ENCODE measurements at regions not wholly inside any gene's neighbourhood (a gene's known extent, or its start where the extent isn't known, plus 50 kb on each side); places are given as distances from the start of the nearest gene placed in this dataset.

GRCh38 chr10:33710006-33710405 lies 375.5 kb upstream of the NRP1 start:
- TF ChIP-seq, protein P1, sequence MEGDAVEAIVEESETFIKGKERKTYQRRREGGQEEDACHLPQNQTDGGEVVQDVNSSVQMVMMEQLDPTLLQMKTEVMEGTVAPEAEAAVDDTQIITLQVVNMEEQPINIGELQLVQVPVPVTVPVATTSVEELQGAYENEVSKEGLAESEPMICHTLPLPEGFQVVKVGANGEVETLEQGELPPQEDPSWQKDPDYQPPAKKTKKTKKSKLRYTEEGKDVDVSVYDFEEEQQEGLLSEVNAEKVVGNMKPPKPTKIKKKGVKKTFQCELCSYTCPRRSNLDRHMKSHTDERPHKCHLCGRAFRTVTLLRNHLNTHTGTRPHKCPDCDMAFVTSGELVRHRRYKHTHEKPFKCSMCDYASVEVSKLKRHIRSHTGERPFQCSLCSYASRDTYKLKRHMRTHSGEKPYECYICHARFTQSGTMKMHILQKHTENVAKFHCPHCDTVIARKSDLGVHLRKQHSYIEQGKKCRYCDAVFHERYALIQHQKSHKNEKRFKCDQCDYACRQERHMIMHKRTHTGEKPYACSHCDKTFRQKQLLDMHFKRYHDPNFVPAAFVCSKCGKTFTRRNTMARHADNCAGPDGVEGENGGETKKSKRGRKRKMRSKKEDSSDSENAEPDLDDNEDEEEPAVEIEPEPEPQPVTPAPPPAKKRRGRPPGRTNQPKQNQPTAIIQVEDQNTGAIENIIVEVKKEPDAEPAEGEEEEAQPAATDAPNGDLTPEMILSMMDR (conservative IDR thresholded peaks at IDR 0.05; ENCODE audit: low read depth, low read length): no peak
- DNase-seq (ENCODE audit: low read depth): no peak
- H3K4me3 ChIP-seq (ENCODE audit: low read depth, low read length): no peak overlapping the region

DNA sequence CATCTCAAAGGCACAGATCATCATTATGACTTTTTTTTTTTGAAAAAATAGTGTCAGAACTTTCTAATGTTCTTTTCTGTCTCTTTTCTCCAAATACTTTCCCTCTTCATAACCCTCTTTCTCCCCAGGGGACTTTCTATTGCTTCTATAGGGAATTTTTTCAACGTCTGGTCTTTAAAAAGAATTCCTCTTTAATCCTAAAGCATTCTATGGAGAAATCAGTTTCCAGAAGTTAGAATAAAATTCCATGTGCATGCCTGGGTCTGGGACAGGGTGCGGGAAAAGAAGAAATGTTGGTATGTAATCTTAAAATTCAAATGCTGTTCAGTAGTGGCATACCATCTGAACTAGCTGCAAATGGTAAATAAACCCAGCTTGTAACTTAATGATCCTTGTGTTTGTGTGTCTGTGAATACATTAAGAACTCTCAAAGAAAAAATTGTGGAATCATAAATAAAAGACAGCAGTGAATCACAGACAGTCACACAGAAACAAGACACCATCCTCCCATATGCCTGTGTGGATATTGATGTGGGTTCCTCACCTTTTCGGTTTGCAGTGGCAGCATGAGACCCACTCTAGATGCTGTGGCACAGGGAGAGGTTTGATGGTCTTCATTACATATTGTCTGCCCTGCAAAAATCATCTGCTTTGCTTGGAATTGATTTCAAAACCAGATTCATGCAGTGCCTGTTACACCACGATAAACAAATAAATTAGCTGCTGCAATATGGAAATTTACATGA lies 374.7 kb upstream of the NRP1 start:
- no peak for DNase-seq (ENCODE audit: low read depth)
- no peak overlapping the region for H3K4me3 ChIP-seq (ENCODE audit: low read depth, low read length)
- TF ChIP-seq, protein P1 (conservative IDR thresholded peaks at IDR 0.05; ENCODE audit: low read depth, low read length): no peak

- TF ChIP-seq, protein P1 (conservative IDR thresholded peaks at IDR 0.05; ENCODE audit: low read depth, low read length): no peak
- DNase-seq (ENCODE audit: low read depth): no peak
Observed at GRCh38 chr10:33708561-33708960, 374.1 kb upstream of the NRP1 start.

GRCh38 chr10:33706746-33707145 lies 372.3 kb upstream of the NRP1 start:
- TF ChIP-seq, protein P1 (conservative IDR thresholded peaks at IDR 0.05; ENCODE audit: low read depth, low read length): no peak
- peak; percentile 33 for DNase-seq (ENCODE audit: low read depth)
- H3K4me3 ChIP-seq (ENCODE audit: low read depth, low read length): no peak overlapping the region

More at GRCh38 chr10:33708561-33708960, 374.1 kb upstream of the NRP1 start:
- no peak overlapping the region for H3K4me3 ChIP-seq (ENCODE audit: low read depth, low read length)

DNA sequence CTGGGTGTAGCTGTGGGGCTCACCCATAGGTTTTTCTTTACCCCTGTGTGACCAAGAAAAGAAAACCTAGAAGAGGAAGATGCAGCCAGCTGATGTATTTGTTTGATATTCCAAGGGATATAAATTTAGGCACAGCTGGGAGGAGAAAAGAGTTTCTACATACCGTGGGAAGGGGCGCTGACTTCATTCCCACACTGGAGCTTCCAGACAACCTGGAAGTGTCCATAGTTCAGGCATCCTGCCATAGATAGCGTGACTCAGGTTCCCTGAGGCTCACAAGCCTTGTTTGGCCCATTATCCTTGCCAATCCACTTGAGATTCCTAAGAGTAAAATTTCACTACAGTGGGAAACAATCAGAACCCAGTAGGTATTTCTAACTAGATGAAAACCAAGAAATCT lies 371.7 kb upstream of the NRP1 start:
- H3K4me3 ChIP-seq (ENCODE audit: low read depth, low read length): no peak overlapping the region
- DNase-seq (ENCODE audit: low read depth): peak; percentile 28
- TF ChIP-seq, protein P1 (conservative IDR thresholded peaks at IDR 0.05; ENCODE audit: low read depth, low read length): no peak

GRCh38 chr10:33704214-33704830 lies 369.9 kb upstream of the NRP1 start:
- H3K4me3 ChIP-seq (ENCODE audit: low read depth, low read length): no peak overlapping the region
- DNase-seq (ENCODE audit: low read depth): peak; percentile 13
- TF ChIP-seq, protein P1 (conservative IDR thresholded peaks at IDR 0.05; ENCODE audit: low read depth, low read length): no peak
